Mucosa of stomach (tissue), 1 donor: ENCODE measurements at regions not wholly inside any gene's neighbourhood (a gene's known extent, or its start where the extent isn't known, plus 50 kb on each side); places are given as distances from the start of the nearest gene placed in this dataset.

Source experiments
- H3K27me3 ChIP-seq: one replicate; pipeline ENCODE4 v1.7.0; 2013; ENCODE audit warnings: mild to moderate bottlenecking, low read length; ENCODE audit not compliant: control insufficient read depth, insufficient read depth
- H3K36me3 ChIP-seq: one replicate; pipeline ENCODE4 v1.7.0; 2013; ENCODE audit warnings: low read length; ENCODE audit not compliant: control insufficient read depth, insufficient read depth
- H3K4me1 ChIP-seq: one replicate; pipeline ENCODE4 v1.7.0; 2013; ENCODE audit warnings: mild to moderate bottlenecking, low read length; ENCODE audit not compliant: control insufficient read depth, insufficient read depth
- H3K4me3 ChIP-seq: one replicate; pipeline ENCODE4 v1.7.0; 2013; ENCODE audit warnings: low read length
- H3K9ac ChIP-seq: one replicate; pipeline ENCODE4 v1.7.0; 2013; ENCODE audit warnings: mild to moderate bottlenecking, low read length, moderate library complexity
- H3K9me3 ChIP-seq: one replicate; pipeline ENCODE4 v1.7.0; 2013; ENCODE audit warnings: mild to moderate bottlenecking, low read length, moderate library complexity; ENCODE audit not compliant: control insufficient read depth
- donor health status: Pancreatic carcinoma.

DNA sequence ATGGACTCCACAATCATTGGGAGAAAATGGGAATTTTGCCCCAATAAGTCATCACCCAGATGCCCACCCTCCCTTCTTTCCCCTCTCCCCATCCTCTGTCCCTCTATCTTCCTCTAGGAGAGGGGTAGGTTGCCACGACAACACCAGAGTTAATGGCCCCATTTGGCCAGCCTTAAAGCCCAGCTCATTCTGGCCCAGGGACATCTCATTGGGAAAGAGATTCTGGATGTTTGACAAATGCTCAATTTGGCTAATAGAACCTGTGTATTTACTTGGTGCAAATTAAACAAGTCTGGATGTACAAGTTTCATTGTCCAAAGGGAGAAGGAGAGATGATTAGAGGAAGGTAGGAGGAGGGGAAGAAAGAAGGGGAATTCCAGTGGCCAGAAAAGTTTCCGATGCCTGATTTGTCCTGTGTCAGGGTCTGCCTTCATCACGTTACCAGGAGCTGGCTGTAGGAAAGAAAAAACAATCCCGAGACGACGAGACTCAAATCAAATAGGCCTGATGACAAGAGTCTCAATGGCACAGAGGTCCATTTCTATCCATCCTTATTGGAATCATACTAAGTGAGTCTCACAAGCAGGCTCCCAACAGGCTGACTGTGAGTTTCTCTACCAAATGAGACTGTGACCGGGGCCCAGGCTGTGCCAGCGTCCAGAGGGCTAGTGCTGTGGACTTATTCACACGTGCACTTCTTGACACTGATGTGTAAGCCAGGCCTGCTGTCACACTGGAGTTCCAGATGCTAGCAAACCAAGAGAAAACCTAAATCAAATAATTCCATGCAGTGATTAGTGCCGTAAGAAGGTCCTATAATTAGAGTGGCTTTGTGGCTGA is 265.2 kb upstream of the APCDD1 start:
- Histone ChIP-seq H3K4me1 (peaks cover 4% of the 10 kb centered on the region), H3K4me3 (no peak overlapping the region), H3K36me3 (no peaks in the 10 kb centered on the region), H3K9ac (no peak overlapping the region), H3K9me3 (no peaks in the 10 kb centered on the region), H3K27me3 (no peaks in the 10 kb centered on the region)

DNA sequence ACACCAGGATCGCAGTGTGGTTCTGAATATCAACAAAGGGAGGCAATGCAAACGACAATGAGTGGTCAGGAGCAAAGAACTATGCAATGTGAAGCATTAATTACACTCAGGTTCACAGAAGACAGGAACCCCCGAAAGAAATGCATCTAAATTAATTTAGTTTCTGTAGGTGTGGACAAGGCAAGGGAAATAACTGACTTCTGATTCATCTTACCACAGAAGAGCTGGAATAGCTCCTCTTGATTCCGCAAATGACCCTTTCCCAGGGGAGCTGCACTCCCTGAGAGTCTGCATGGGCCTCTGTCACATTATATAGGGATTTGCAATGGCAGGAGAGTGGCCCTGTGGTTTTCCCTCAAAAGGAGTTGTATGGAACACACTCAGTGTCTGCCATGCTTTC is 263.9 kb upstream of the APCDD1 start:
- peaks cover 4% of the 10 kb centered on the region for H3K4me1 ChIP-seq
- no peaks in the 10 kb centered on the region for H3K9me3 ChIP-seq
- no peaks in the 10 kb centered on the region for H3K36me3 ChIP-seq
- H3K9ac ChIP-seq = no peak overlapping the region
- no peaks in the 10 kb centered on the region for H3K27me3 ChIP-seq
- H3K4me3 ChIP-seq = no peak overlapping the region

DNA sequence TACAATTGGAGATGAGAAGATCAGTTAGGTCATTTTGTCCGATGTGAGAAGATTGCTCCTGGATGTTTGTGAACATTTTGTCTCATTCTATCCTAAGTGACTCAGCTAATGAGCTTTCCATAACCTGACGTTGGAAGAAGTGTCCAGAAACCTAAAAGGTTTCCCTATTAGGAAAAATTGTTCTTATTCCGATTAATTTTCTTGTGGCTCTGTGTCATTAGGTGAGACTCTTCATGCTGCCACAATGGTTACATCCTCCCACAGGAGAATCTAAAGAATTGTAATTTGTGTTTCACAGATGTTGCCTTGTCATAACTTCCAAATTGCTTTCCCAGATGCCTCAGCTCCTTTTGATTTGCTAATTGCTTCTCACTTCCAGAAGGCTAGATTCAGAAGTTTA is 261.0 kb upstream of the APCDD1 start:
- H3K27me3 ChIP-seq = no peaks in the 10 kb centered on the region
- H3K4me1 ChIP-seq = peaks cover 10% of the 10 kb centered on the region

DNA sequence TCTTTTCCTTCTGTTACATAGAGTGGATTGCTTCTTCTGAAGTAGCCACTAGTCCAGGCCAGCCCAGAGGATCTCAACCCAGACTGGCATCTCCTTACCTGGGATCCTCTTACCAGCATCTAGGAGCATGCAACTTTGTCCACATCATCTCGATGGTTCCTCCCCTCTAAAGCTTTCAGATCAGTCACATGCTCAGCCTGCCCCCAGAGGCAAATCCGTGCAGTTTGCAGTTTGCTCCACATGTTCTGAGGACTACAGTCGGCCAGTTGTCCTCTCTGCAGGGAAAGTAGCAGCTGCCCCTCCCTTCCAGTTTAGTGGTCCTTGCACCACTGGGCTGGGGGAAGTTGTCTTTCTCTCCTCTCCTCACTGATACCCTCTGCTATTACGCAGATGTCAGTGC is 259.8 kb upstream of the APCDD1 start:
- no peak overlapping the region for H3K4me3 ChIP-seq
- no peaks in the 10 kb centered on the region for H3K9me3 ChIP-seq
- H3K9ac ChIP-seq = no peak overlapping the region
- H3K36me3 ChIP-seq = no peaks in the 10 kb centered on the region
- H3K27me3 ChIP-seq = no peaks in the 10 kb centered on the region
- peaks cover 6% of the 10 kb centered on the region for H3K4me1 ChIP-seq

More for the DNA sequence above, 261.0 kb upstream of the APCDD1 start:
- H3K9me3 ChIP-seq = no peaks in the 10 kb centered on the region
- H3K9ac ChIP-seq = no peak overlapping the region
- no peak overlapping the region for H3K4me3 ChIP-seq
- H3K36me3 ChIP-seq = no peaks in the 10 kb centered on the region

DNA sequence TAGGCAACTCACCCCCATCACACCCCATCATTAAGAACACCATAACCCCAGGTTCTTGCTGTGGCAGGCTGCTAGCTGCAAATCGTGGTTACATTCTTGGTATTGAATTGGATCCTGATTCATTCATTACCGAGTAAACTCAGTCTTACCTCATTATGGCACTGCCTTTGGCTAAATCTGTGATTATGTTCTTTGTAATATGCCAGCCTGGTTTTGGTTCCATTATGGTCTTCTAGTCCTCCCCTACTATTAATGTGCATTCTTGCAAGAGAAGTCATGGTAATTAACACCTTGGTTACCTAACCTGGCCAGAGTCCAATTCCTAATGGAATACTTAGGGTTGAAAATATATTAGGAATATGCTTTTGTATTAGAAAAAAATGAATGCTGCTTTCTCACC is 258.9 kb upstream of the APCDD1 start:
- no peaks in the 10 kb centered on the region for H3K36me3 ChIP-seq
- H3K4me1 ChIP-seq = peaks cover 6% of the 10 kb centered on the region
- no peak overlapping the region for H3K9ac ChIP-seq
- H3K27me3 ChIP-seq = no peaks in the 10 kb centered on the region
- H3K9me3 ChIP-seq = no peaks in the 10 kb centered on the region
- no peak overlapping the region for H3K4me3 ChIP-seq

DNA sequence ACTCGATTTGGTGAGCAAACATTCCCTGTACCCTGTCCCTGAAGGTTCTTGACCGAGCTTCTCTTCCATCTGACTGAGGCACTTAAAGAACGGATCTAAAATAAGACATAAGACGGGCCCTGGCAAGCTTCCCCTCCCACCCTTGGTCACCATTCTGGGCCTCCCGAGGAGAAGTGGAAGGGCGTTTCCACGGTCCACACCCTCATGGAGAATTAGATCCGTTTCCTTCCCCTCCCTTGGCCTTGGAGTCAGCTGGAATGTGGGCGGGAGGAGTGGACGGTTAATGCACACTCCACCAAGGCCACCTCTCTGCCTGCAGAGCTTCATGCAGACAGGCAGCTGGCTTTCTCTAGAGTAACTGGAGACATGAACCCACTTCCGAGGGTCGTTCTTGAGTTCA is 257.3 kb upstream of the APCDD1 start:
- H3K9me3 ChIP-seq = no peaks in the 10 kb centered on the region
- no peaks in the 10 kb centered on the region for H3K27me3 ChIP-seq
- H3K4me1 ChIP-seq = peaks cover 6% of the 10 kb centered on the region
- no peak overlapping the region for H3K9ac ChIP-seq
- no peaks in the 10 kb centered on the region for H3K36me3 ChIP-seq
- no peak overlapping the region for H3K4me3 ChIP-seq

DNA sequence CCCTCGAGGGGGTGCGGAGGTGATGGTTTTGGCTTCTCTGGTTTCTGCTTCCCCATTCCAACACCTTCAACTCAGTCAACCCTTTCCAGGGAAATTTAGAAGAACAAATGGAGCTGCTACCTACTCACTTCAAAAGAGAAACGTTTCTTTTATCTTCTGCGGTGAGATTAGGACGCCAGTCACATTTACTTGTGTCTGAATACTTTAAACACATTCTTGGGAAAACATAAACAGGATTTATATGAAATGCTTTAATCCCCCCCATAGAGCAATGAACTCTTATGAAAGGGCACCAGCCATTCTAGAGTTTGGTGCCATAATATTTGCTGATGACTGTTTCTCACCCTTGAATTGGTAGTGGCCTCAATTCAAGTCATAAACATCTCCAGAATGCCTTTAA is 253.2 kb upstream of the APCDD1 start:
- no peaks in the 10 kb centered on the region for H3K9me3 ChIP-seq
- H3K9ac ChIP-seq = no peak overlapping the region
- no peaks in the 10 kb centered on the region for H3K36me3 ChIP-seq
- H3K4me1 ChIP-seq = peaks cover 6% of the 10 kb centered on the region
- no peak overlapping the region for H3K4me3 ChIP-seq
- peaks cover 14% of the 10 kb centered on the region for H3K27me3 ChIP-seq

DNA sequence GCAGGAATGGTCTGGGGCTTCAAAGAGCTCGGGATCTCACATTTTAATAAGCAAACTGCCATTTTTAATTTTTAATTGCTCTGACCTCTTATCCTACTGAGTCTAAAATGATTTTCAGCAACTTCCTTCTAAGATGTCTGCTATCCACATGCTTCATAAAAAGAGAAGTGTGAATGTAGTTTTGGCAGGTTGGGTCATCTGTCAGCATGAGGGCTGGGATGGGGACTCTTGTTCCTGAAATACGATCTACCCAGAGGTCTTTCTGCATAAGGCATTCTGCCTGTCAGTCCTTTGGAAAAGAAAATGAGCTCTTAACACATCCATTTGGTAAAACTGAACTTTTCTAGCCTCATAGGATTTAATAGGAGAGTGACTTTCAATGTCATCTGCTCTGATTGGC is 252.8 kb upstream of the APCDD1 start:
- Histone ChIP-seq H3K4me3 (no peak overlapping the region), H3K9ac (no peak overlapping the region), H3K9me3 (no peaks in the 10 kb centered on the region), H3K27me3 (peaks cover 18% of the 10 kb centered on the region), H3K4me1 (peaks cover 6% of the 10 kb centered on the region), H3K36me3 (no peaks in the 10 kb centered on the region)

DNA sequence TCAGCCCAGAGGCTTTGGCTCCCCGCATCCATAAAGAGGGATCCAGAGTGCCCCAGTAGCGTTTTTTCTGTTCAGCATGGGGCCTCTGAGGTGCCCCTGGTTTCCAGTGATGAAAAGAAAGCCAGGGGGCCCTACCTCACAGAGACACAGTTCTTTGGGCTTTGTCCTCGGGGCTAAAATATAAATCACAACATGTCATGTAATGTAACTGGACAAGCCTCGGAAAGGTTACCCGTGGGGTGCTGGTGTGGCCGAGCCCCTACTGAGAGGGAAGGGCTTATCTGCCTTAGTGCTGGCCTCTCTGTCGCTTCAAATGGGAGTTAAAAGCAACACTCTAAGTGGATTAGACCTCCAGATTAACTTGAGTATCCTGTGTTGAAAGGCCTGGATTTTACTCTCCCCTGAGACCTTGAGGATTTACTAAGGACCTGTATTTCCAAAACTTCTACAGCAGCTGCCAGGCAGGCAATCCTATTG is 251.6 kb upstream of the APCDD1 start:
- no peaks in the 10 kb centered on the region for H3K9me3 ChIP-seq
- no peaks in the 10 kb centered on the region for H3K4me1 ChIP-seq
- no peak overlapping the region for H3K9ac ChIP-seq
- no peaks in the 10 kb centered on the region for H3K36me3 ChIP-seq
- no peak overlapping the region for H3K4me3 ChIP-seq
- peaks cover 21% of the 10 kb centered on the region for H3K27me3 ChIP-seq

DNA sequence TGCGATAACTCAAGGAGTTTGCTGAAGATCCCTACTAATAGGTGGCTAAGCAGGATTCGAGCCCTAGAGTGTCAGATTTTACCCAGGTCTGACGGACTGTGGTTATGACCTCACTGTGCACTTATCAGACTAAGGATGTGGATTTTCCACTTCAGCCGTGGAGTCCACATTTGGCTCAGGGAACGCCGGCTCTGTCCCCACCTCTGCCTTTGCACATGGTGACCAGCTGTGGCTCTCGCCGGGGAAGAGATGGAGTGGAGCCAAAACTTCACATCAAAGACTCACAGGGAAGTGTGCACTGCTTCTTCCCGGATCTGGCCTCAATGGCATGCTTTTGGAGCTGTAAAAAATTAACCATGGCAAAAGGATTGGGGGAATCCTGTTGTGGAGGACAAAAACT is 249.3 kb upstream of the APCDD1 start:
- H3K9me3 ChIP-seq = no peaks in the 10 kb centered on the region
- no peak overlapping the region for H3K4me3 ChIP-seq
- H3K4me1 ChIP-seq = no peaks in the 10 kb centered on the region
- H3K9ac ChIP-seq = no peak overlapping the region
- no peaks in the 10 kb centered on the region for H3K36me3 ChIP-seq
- H3K27me3 ChIP-seq = peaks cover 21% of the 10 kb centered on the region

DNA sequence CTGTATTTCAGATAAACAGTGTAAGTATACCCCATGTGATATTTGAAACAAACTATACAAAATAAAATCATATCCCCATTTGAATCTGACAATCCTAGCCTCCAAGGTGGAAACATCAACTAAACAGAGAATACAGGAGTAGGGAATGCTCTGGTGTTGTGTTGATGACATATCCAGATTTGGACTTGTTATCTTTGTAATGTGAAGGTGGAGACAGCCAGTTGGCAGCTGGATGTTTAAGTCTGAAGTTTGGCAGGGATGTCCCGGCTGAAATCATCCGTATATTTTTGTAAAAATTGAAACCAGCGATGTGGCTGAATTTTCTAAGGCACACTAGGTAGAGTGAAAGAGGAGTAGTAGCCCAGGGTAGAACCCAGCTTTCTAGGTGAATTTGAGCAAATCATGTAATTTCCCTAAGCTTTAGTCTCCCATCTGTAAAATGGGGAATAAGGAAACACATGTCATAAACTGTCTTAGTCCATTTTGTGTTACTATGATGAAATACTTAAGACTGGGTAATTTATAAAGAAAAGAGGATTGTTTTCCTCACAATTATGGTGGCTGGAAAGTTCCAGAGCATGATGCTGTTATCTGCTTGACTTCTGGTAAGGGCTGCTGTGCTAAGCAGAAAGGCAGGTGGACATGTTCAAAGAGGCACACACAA is 246.6 kb upstream of the APCDD1 start:
- H3K36me3 ChIP-seq = no peaks in the 10 kb centered on the region
- peaks cover 35% of the 10 kb centered on the region for H3K27me3 ChIP-seq
- H3K9ac ChIP-seq = no peak overlapping the region
- H3K4me1 ChIP-seq = no peaks in the 10 kb centered on the region
- H3K9me3 ChIP-seq = no peaks in the 10 kb centered on the region
- no peak overlapping the region for H3K4me3 ChIP-seq

DNA sequence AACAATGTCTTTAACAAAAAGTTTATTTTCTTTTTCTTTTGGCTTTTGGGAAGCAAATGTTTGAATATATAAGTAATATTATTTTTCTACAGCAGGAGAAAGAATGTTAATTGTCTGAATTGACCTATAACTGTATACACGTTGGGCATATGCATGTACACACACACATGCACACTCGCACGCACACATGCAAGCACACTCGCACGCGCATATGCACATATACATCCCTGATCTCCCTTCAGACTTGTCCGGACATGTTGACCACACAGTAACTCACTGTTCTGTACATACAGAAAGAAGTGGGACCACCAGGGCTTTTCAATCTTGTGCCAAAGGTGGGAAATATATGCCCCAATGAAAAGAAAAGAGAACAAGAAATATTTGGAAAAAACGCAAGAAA is 245.1 kb upstream of the APCDD1 start:
- Histone ChIP-seq H3K4me3 (no peak overlapping the region), H3K9me3 (no peaks in the 10 kb centered on the region), H3K27me3 (peaks cover 35% of the 10 kb centered on the region), H3K9ac (no peak overlapping the region), H3K36me3 (no peaks in the 10 kb centered on the region), H3K4me1 (peaks cover 4% of the 10 kb centered on the region)
